ENCODE measurements at regions not wholly inside any gene's neighbourhood (a gene's known extent, or its start where the extent isn't known, plus 50 kb on each side); places are given as distances from the start of the nearest gene placed in this dataset.

DNA sequence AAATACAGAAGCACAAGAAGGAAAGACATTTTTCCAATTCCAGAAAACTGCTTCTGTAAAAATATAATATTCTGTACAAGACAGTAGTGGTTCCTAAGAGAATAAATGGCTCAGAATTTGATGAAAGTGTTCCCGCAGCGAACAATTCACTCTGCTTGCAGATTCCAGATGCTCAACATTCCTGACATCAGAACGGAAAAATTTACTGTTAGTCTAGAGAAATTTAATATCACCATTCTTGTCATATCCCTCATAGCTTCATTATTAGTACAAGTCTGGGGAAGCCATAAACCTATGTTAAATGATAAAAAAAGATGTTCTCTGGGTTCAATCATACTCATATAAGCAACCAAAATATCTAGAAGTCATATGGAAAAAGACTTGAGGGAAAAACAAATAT is 83.6 kb downstream of the MPP7 start:
- TF ChIP-seq, protein P1, sequence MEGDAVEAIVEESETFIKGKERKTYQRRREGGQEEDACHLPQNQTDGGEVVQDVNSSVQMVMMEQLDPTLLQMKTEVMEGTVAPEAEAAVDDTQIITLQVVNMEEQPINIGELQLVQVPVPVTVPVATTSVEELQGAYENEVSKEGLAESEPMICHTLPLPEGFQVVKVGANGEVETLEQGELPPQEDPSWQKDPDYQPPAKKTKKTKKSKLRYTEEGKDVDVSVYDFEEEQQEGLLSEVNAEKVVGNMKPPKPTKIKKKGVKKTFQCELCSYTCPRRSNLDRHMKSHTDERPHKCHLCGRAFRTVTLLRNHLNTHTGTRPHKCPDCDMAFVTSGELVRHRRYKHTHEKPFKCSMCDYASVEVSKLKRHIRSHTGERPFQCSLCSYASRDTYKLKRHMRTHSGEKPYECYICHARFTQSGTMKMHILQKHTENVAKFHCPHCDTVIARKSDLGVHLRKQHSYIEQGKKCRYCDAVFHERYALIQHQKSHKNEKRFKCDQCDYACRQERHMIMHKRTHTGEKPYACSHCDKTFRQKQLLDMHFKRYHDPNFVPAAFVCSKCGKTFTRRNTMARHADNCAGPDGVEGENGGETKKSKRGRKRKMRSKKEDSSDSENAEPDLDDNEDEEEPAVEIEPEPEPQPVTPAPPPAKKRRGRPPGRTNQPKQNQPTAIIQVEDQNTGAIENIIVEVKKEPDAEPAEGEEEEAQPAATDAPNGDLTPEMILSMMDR (IDR thresholded peaks at IDR 0.05) = no peak
- H3K27me3 ChIP-seq = peaks cover 4% of the 10 kb centered on the region
- intact Hi-C loops (cut with DNase I) = no loop called here
- ATAC-seq (no peak), DNase-seq (no peak)
- no peak overlapping the region for H3K27ac ChIP-seq
- no peak overlapping the region for H3K4me3 ChIP-seq
- H3K36me3 ChIP-seq = no peaks in the 10 kb centered on the region
- H3K9me3 ChIP-seq = no peaks in the 10 kb centered on the region
- peaks cover under 1% of the 10 kb centered on the region for H3K4me1 ChIP-seq

DNA sequence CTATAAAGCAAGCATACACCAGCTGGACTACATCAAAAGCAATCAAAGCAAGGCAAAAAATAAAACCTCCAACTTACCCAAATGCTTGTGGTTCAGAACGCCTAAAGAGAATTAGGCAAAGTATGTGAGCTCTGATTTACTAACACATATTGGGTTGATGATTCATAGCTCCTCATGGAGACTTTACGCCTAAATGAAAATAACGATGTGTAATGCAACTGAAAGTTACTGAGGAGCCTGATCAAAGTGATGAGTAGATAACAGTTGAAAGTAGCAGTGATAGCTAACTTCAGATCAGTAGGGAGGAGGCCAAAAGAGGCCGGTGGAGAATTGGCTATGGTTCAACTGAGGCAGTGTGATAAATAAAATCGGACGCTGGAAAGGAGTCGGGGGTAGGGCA is 85.0 kb downstream of the MPP7 start:
- Histone ChIP-seq H3K27me3 (peaks cover 4% of the 10 kb centered on the region), H3K4me3 (no peak overlapping the region), H3K4me1 (peaks cover 4% of the 10 kb centered on the region), H3K9me3 (no peaks in the 10 kb centered on the region), H3K27ac (no peak overlapping the region), H3K36me3 (no peaks in the 10 kb centered on the region)
- TF ChIP-seq, protein P1 (IDR thresholded peaks at IDR 0.05) = no peak
- intact Hi-C loops (cut with DNase I) = no loop called here
- ATAC-seq = no peak
- no peak for DNase-seq

DNA sequence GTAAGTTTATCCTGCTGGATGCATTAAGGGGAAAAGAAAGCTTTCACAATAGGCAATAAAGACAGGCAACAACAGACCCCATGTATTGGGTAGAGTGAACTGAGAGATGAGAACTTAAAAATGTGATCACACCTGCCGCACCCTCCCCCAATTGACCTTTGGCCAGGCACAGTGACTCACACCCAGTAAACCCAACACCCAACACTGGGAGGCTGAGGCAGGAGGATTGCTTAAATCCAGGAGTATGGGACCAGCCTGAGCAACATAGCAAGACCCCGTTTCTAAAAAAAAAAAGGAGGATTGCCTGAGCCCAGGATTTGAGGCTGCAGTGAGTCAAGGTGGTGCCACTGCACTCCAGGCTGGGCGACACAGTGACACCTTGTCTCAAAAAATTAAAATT is 86.9 kb downstream of the MPP7 start:
- Histone ChIP-seq H3K9me3 (no peaks in the 10 kb centered on the region), H3K4me3 (no peak overlapping the region), H3K4me1 (peaks cover 4% of the 10 kb centered on the region), H3K27ac (no peak overlapping the region), H3K36me3 (no peaks in the 10 kb centered on the region), H3K27me3 (no peaks in the 10 kb centered on the region)
- TF ChIP-seq, protein P1 (IDR thresholded peaks at IDR 0.05) = no peak
- intact Hi-C loops (cut with DNase I) = no loop called here
- no peak for DNase-seq
- peak; percentile 19 for ATAC-seq

DNA sequence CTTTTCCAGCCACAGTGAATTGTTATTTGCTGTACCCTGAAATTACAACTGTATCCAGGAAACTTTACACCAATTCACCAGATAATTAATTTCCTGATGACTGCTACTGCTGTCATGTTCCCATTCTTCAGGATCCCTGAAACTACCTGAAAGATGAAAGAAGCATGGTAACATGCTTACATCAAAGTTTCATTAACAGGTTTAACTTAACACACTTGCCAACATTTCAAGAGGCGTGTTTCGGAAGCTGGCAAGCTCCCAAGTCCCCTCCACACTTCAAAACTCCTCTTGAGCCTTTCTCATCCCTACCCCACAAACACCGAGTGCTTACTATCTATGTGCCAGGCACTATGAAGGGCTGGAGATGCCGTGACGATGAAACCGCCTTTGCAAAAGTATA is 88.6 kb downstream of the MPP7 start:
- peaks cover 4% of the 10 kb centered on the region for H3K4me1 ChIP-seq
- ATAC-seq (no peak), DNase-seq (no peak)
- no peak overlapping the region for H3K4me3 ChIP-seq
- no peaks in the 10 kb centered on the region for H3K9me3 ChIP-seq
- TF ChIP-seq, protein P1 (IDR thresholded peaks at IDR 0.05) = no peak
- H3K27me3 ChIP-seq = no peaks in the 10 kb centered on the region
- intact Hi-C loops (cut with DNase I) = no loop called here
- no peaks in the 10 kb centered on the region for H3K36me3 ChIP-seq
- no peak overlapping the region for H3K27ac ChIP-seq

DNA sequence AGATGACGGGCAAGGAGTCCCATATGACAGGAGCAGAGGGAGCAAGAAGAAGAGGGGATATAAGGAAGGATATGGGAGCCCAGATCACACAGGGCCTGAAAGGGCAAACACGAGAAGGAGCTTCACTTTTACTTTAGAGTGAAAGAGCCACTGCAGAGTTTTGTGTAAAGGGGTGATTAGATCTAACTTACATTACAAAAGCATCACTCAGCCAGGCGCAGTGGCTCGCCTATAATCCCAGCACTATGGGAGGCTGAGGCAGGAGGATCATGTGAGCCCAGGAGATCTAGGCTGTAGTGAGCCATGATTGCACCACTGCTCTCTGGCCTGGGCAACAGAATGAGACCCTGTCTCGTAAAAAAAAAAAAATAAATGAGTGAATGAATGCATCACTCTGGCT is 91.1 kb downstream of the MPP7 start:
- DNase-seq (no peak), ATAC-seq (no peak)
- Histone ChIP-seq H3K27ac (no peak overlapping the region), H3K4me3 (no peak overlapping the region), H3K36me3 (no peaks in the 10 kb centered on the region), H3K4me1 (peaks cover 4% of the 10 kb centered on the region), H3K27me3 (no peaks in the 10 kb centered on the region), H3K9me3 (no peaks in the 10 kb centered on the region)
- TF ChIP-seq, protein P1 (IDR thresholded peaks at IDR 0.05) = no peak
- intact Hi-C loops (cut with DNase I) = no loop called here

DNA sequence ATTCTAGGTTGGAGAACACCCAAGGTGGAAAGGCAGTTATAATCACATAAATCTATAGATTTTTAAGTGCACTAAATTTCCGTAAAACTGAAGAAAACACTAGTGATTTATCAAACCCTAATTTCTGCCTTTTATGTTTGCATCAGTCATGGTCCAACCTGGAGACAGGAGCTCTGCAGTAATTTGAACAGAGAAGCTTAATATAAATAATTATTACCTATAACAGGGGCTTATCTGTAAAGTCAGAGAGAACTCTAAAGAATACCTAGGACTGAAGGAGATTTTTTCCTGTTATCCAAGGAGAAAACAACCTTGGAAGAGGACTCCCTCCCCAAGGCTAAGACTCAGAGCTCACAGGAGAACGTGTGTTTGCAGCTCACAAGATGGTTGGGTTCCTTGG is 95.1 kb downstream of the MPP7 start:
- ATAC-seq (no peak), DNase-seq (no peak)
- no peak overlapping the region for H3K27ac ChIP-seq
- intact Hi-C loops (cut with DNase I) = no loop called here
- TF ChIP-seq, protein P1 (IDR thresholded peaks at IDR 0.05) = no peak
- no peak overlapping the region for H3K4me3 ChIP-seq
- H3K4me1 ChIP-seq = no peaks in the 10 kb centered on the region
- no peaks in the 10 kb centered on the region for H3K27me3 ChIP-seq
- H3K36me3 ChIP-seq = no peaks in the 10 kb centered on the region
- H3K9me3 ChIP-seq = no peaks in the 10 kb centered on the region

Data from upper lobe of right lung (tissue), 1 donor.